H1 (cell line): ENCODE measurements at regions not wholly inside any gene's neighbourhood (a gene's known extent, or its start where the extent isn't known, plus 50 kb on each side); places are given as distances from the start of the nearest gene placed in this dataset.
A peak's percentile ranks its signal among the peaks of the same experiment; 100 is the strongest.

ENCODE experiments used
- CTCF ChIA-PET: fragments of 300-600 bp; sonication (Branson Sonifier 250); formaldehyde crosslinking; loops from one replicate; lab custom pipeline; 2021; ENCODE audit not compliant: partially characterized antibody; lab: Charles Lee
- POLR2A ChIA-PET: fragments of 300-600 bp; sonication (Branson Sonifier 250); formaldehyde crosslinking; loops from one replicate; lab custom pipeline; 2021; ENCODE audit warnings: inconsistent platforms; ENCODE audit not compliant: partially characterized antibody; lab: Charles Lee
- DNase-seq, 2 experiments: peaks; one replicate each; pipeline versions ENCODE4 v3.0.0 to v3.0.0-alpha.2; 2010 to 2022; ENCODE audit warnings: low spot score in 2 of 2, low read depth in 1 of 2, mixed read lengths in 1 of 2
- FAIRE-seq: peaks from 2 replicates; lab custom pipeline; 2011; peaks lifted over from hg19 to GRCh38; lab: Jason Lieb, UNC
- H2AFZ ChIP-seq: 2 replicates; pipeline ENCODE4 v1.8.1; 2012; ENCODE audit warnings: low read length, inconsistent platforms
- H2AK5ac ChIP-seq: 2 replicates; pipeline ENCODE4 v1.6.1; 2013; ENCODE audit warnings: low read depth, low read length
- H2BK120ac ChIP-seq: replicated peaks from 2 replicates; pipeline ENCODE3; 2013; ENCODE audit warnings: low read depth, low read length, inconsistent platforms
- H2BK12ac ChIP-seq: 2 replicates; pipeline ENCODE4 v1.6.1; 2013; ENCODE audit warnings: low read depth, low read length
- H2BK15ac ChIP-seq: 2 replicates; pipeline ENCODE4 v1.6.1; 2013; ENCODE audit warnings: low read length
- H2BK20ac ChIP-seq: 2 replicates; pipeline ENCODE4 v1.6.1; 2013; ENCODE audit warnings: low read length
- H2BK5ac ChIP-seq: 2 replicates; pipeline ENCODE4 v1.6.1; 2013; ENCODE audit warnings: low read depth, low read length
- H3K14ac ChIP-seq: 2 replicates; pipeline ENCODE4 v1.6.1; 2013; ENCODE audit warnings: inconsistent platforms; ENCODE audit not compliant: insufficient read length
- H3K18ac ChIP-seq: 2 replicates; pipeline ENCODE4 v1.6.1; 2013; ENCODE audit warnings: low read length; ENCODE audit errors: extremely low read depth
- H3K23ac ChIP-seq: 2 replicates; pipeline ENCODE4 v1.6.1; 2013; ENCODE audit warnings: inconsistent platforms; ENCODE audit not compliant: insufficient read length
- H3K23me2 ChIP-seq: 2 replicates; pipeline ENCODE4 v1.6.1; 2013; ENCODE audit warnings: low read depth, low read length
- H3K27ac ChIP-seq: 2 replicates; pipeline ENCODE4 v1.6.1; 2011; ENCODE audit warnings: low read depth, low read length, inconsistent platforms
- H3K27me3 ChIP-seq, 4 experiments: replicated peaks in 1 of 4; 1 replicate in 1 of 4; 2 replicates in 3 of 4; pipeline versions ENCODE4 v1.6.1 to v1.8.1; 2011 to 2013; ENCODE audit warnings: low read length in 3 of 4, mild to moderate bottlenecking in 3 of 4, inconsistent platforms in 2 of 4, mixed read lengths in 2 of 4, moderate library complexity in 1 of 4; ENCODE audit not compliant: control insufficient read depth in 3 of 4, insufficient read depth in 3 of 4; ENCODE audit errors: extremely low read depth in 1 of 4
- H3K36me3 ChIP-seq, 4 experiments: 2 replicates each; pipeline versions ENCODE4 v1.6.1 to v1.8.1; 2011 to 2013; ENCODE audit warnings: mild to moderate bottlenecking in 4 of 4, low read length in 3 of 4, moderate library complexity in 2 of 4, control low read depth in 1 of 4, inconsistent platforms in 1 of 4; ENCODE audit not compliant: insufficient read depth in 4 of 4, control insufficient read depth in 2 of 4
- H3K4ac ChIP-seq: replicated peaks from 2 replicates; pipeline ENCODE3; 2013; ENCODE audit warnings: low read length, low read depth, mixed read lengths, inconsistent platforms; ENCODE audit not compliant: insufficient read length
- H3K4me1 ChIP-seq, 4 experiments: replicated peaks in 1 of 4; 1 replicate in 1 of 4; 2 replicates in 3 of 4; pipeline versions ENCODE4 v1.6.1 to v1.8.1; 2011 to 2013; ENCODE audit warnings: low read length in 3 of 4, inconsistent platforms in 2 of 4, mixed read lengths in 1 of 4; ENCODE audit not compliant: insufficient read depth in 4 of 4, control insufficient read depth in 3 of 4
- H3K4me2 ChIP-seq, 2 experiments: 2 replicates each; pipeline versions ENCODE4 v1.6.1 to v1.8.1; 2011 to 2013; ENCODE audit warnings: low read depth in 2 of 2, low read length in 2 of 2, control low read depth in 1 of 2, inconsistent platforms in 1 of 2, mild to moderate bottlenecking in 1 of 2; ENCODE audit not compliant: insufficient read depth in 1 of 2
- H3K4me3 ChIP-seq, 4 experiments: fragments of 200-600, 300-600 bp in 1 of 4; sonication (generic), shearing (Covaris generic), sonication (Bioruptor Twin) in 1 of 4; 2 replicates each; pipeline versions ENCODE4 v1.5.1 to v1.8.1; 2011 to 2016; ENCODE audit warnings: low read length in 4 of 4, low read depth in 3 of 4, control low read depth in 2 of 4, inconsistent platforms in 2 of 4, mild to moderate bottlenecking in 2 of 4, mixed read lengths in 1 of 4, moderate library complexity in 1 of 4; ENCODE audit not compliant: insufficient read depth in 2 of 4; ENCODE audit errors: extremely low read depth in 1 of 4
- H3K56ac ChIP-seq: replicated peaks from 2 replicates; pipeline ENCODE3; 2013; ENCODE audit warnings: low read depth, mild to moderate bottlenecking, mixed read lengths, low read length, inconsistent platforms; ENCODE audit not compliant: insufficient read length
- H3K79me1 ChIP-seq: 2 replicates; pipeline ENCODE4 v1.6.1; 2013; ENCODE audit warnings: low read depth, low read length, control low read depth
- H3K79me2 ChIP-seq, 2 experiments: 2 replicates each; pipeline versions ENCODE4 v1.6.1 to v1.8.1; 2012 to 2013; ENCODE audit warnings: low read length in 2 of 2, mild to moderate bottlenecking in 2 of 2, inconsistent platforms in 1 of 2; ENCODE audit not compliant: insufficient read depth in 2 of 2, control insufficient read depth in 1 of 2
- H3K9ac ChIP-seq, 4 experiments: replicated peaks in 1 of 4; 1 replicate in 1 of 4; 2 replicates in 3 of 4; pipeline versions ENCODE4 v1.6.1 to v1.8.1; 2011 to 2013; ENCODE audit warnings: low read depth in 3 of 4, low read length in 3 of 4, control low read depth in 2 of 4, mild to moderate bottlenecking in 2 of 4, moderate library complexity in 2 of 4, inconsistent platforms in 1 of 4; ENCODE audit errors: extremely low read depth in 1 of 4
- H3K9me3 ChIP-seq, 2 experiments: 2 replicates each; pipeline versions ENCODE4 v1.6.1 to v1.8.1; 2012 to 2013; ENCODE audit warnings: mild to moderate bottlenecking in 2 of 2, moderate library complexity in 2 of 2, control low read depth in 1 of 2, inconsistent platforms in 1 of 2, low read depth in 1 of 2, low read length in 1 of 2, mixed read lengths in 1 of 2; ENCODE audit not compliant: insufficient read depth in 2 of 2
- H4K20me1 ChIP-seq, 2 experiments: replicated peaks in 1 of 2; 2 replicates each; pipeline versions ENCODE3 to v1.8.1; 2011 to 2013; ENCODE audit warnings: inconsistent platforms in 2 of 2, low read length in 2 of 2, mild to moderate bottlenecking in 1 of 2; ENCODE audit not compliant: insufficient read depth in 2 of 2, control insufficient read depth in 1 of 2
- H4K5ac ChIP-seq: 2 replicates; pipeline ENCODE4 v1.6.1; 2013; ENCODE audit warnings: low read length, low read depth, mixed read lengths, inconsistent platforms; ENCODE audit not compliant: insufficient read length
- H4K8ac ChIP-seq: 2 replicates; pipeline ENCODE4 v1.8.0; 2013; ENCODE audit warnings: mild to moderate bottlenecking, moderate library complexity, low read length, inconsistent platforms; ENCODE audit not compliant: insufficient read depth; ENCODE audit errors: extremely low read depth
- H4K91ac ChIP-seq: replicated peaks from 2 replicates; pipeline ENCODE3; 2013; ENCODE audit warnings: low read length, mixed read lengths, inconsistent platforms; ENCODE audit not compliant: insufficient read length
- CBX5 ChIP-seq: fragments of 300-800, 300-1000 bp; sonication (generic); IDR thresholded peaks from 2 replicates; pipeline ENCODE4 v1.7.1; 2016; ENCODE audit warnings: antibody characterized with exemption, low read length, low read depth
- CREB1 ChIP-seq: IDR thresholded peaks from 2 replicates; pipeline ENCODE4 v1.6.1; 2012; ENCODE audit warnings: inconsistent platforms
- GABPA ChIP-seq: IDR thresholded peaks from 2 replicates; pipeline ENCODE4 v1.6.1; 2011; ENCODE audit warnings: mild to moderate bottlenecking, low read length, moderate library complexity, borderline replicate concordance; ENCODE audit not compliant: insufficient read depth
- HDAC6 ChIP-seq: IDR thresholded peaks from one replicate; pipeline ENCODE4 v1.7.1; 2012; ENCODE audit warnings: low read depth, mild to moderate bottlenecking, inconsistent platforms, low read length, moderate library complexity
- POU5F1 ChIP-seq: IDR thresholded peaks from 2 replicates; pipeline ENCODE4 v1.6.1; 2011; ENCODE audit warnings: low read depth, mild to moderate bottlenecking, low read length, moderate library complexity
- SAP30 ChIP-seq: fragments of 300-600 bp; sonication (generic); IDR thresholded peaks from 2 replicates; pipeline ENCODE4 v1.7.1; 2012; ENCODE audit warnings: low read length, moderate library complexity, mild to moderate bottlenecking, inconsistent platforms; ENCODE audit not compliant: insufficient read depth, insufficient replicate concordance
- SIN3A ChIP-seq, 2 experiments: IDR thresholded peaks in 1 of 2; conservative IDR thresholded peaks in 1 of 2; 2 replicates each; pipeline ENCODE4 v1.6.1; 2011 to 2012; ENCODE audit warnings: low read length in 2 of 2, improper control_type of control experiment in 1 of 2, low read depth in 1 of 2, mild to moderate bottlenecking in 1 of 2
- SUZ12 ChIP-seq: fragments of 200-600 bp; sonication (generic); IDR thresholded peaks from 2 replicates; pipeline ENCODE4 v1.6.1; 2012; ENCODE audit warnings: mild to moderate bottlenecking, inconsistent platforms, low read length, moderate library complexity, mixed read lengths
- ZNF274 ChIP-seq: IDR thresholded peaks from 2 replicates; pipeline ENCODE4 v1.7.0; 2012; ENCODE audit warnings: low read length, borderline replicate concordance; ENCODE audit errors: extremely low read depth
- WGBS, 2 experiments: shearing (Covaris generic) in 1 of 2; methylation state at CpG; one replicate each; pipeline versions ENCODE4 v1.1.6 to v1.1.7; 2013 to 2015; ENCODE audit warnings: low lambda C conversion rate in 2 of 2, mixed read lengths in 2 of 2, inconsistent platforms in 1 of 2, low coverage in 1 of 2, missing lambda C conversion rate in 1 of 2; ENCODE audit not compliant: insufficient replicate concordance in 2 of 2, insufficient coverage in 1 of 2, insufficient read length in 1 of 2; ENCODE audit errors: extremely low coverage in 1 of 2, missing lambda C conversion rate in 1 of 2; 5-methylcytosine and 5-hydroxymethylcytosine counted together

- Histone ChIP-seq H2BK12ac (peak overlapping the region; percentile 68; the same call in 1 of the 2 replicates), H3K23me2 (peaks cover 6% of the 10 kb centered on the region; the same call in 1 of the 2 replicates), H4K20me1 (no peaks in the 10 kb centered on the region), H3K79me1 (no peaks in the 10 kb centered on the region), H3K9ac (no peak overlapping the region), H3K27me3 (no peaks in the 10 kb centered on the region), H3K27ac (no peak overlapping the region), H3K56ac (no peak overlapping the region), H2BK120ac (no peak overlapping the region), H2BK20ac (peak overlapping the region; percentile 40; the same call in 1 of the 2 replicates), H4K8ac (peak overlapping the region; percentile 63; the same call in 1 of the 2 replicates), H3K4ac (no peak overlapping the region), H4K5ac (no peak overlapping the region), H3K36me3 (no peaks in the 10 kb centered on the region), H3K9me3 (no peaks in the 10 kb centered on the region), H3K23ac (no peak overlapping the region), H2BK5ac (no peak overlapping the region), H2AK5ac (no peak overlapping the region), H3K18ac (no peak overlapping the region), H2AFZ (peak overlapping the region; percentile 58; the same call in 1 of the 2 replicates), H3K14ac (no peak overlapping the region), H3K4me2 (peak overlapping the region in 1 of 2 experiments; percentile 14; a peak in 1 of 4 replicates)
- WGBS, 2 experiments = 69% methylated on average over 18 of the region's 19 CpGs; no CpG with 5 or more reads in 1 of the 2 experiments
- no peak for FAIRE-seq
- POLR2A ChIA-PET = interaction anchor here (2.2 to 3.0 kb wide), 2 partner anchors 11 to 115 kb away, joined by 4 to 8 read pairs; partner anchors contain the start of gene CEBPB
- TF ChIP-seq CBX5 = no peak
- no peak for TF ChIP-seq SAP30
- no peak for TF ChIP-seq HDAC6
- TF ChIP-seq SIN3A (conservative IDR thresholded peaks at IDR 0.05 in 1 of 2, IDR thresholded peaks at IDR 0.05 in 1 of 2; ENCODE audit: low read depth in 1 of 2, low read length in 2 of 2) = 0 out of 4 replicates have a peak, but pooled peaks of 1 of the 2 experiments have one; percentile 56
- no peak for TF ChIP-seq SUZ12
- TF ChIP-seq POU5F1 = no peak
- no peak for TF ChIP-seq GABPA
- no peak for TF ChIP-seq CREB1
- no peak for TF ChIP-seq ZNF274
- TF ChIP-seq, all 59 proteins: peak for 1
- H3K4me1 ChIP-seq = peaks cover 0 to 12% (median 5%) of the 10 kb centered on the region in 4 experiments; a peak in 5 of 7 replicates
- no peaks in the 10 kb centered on the region for H3K79me2 ChIP-seq
- CTCF ChIA-PET = interaction anchor here (1.4 to 3.8 kb wide), 9 partner anchors 10 to 158 kb away, joined by 3 to 20 read pairs (median 4); no protein-coding TSS in a partner anchor
- H2BK15ac ChIP-seq = peak overlapping the region; percentile 50; the same call in 1 of the 2 replicates
- no peak overlapping the region for H3K4me3 ChIP-seq
- no peak for DNase-seq
- peak overlapping the region; percentile 58 for H4K91ac ChIP-seq
Observed at GRCh38 chr20:50305636-50306477, 115.2 kb downstream of the CEBPB start.
